B cell (primary cell): ENCODE measurements at regions not wholly inside any gene's neighbourhood (a gene's known extent, or its start where the extent isn't known, plus 50 kb on each side); places are given as distances from the start of the nearest gene placed in this dataset.

ENCODE experiments used
- ATAC-seq: fragments of 200-7000 bp; cut with Tn5 transposase; one replicate; pipeline ENCODE4 v1.10.0; 2021; ENCODE audit warnings: low read depth, mild to moderate bottlenecking, moderate number of reproducible peaks, moderate library complexity
- CTCF ChIA-PET: fragments of 350-600 bp; sonication (Branson Sonifier 250); formaldehyde crosslinking; loops from one replicate; lab custom pipeline; 2021; ENCODE audit warnings: antibody characterized with exemption, inconsistent platforms; lab: Charles Lee
- POLR2A ChIA-PET: fragments of 350-600 bp; sonication (Branson Sonifier 250); formaldehyde crosslinking; loops from one replicate; lab custom pipeline; 2021; ENCODE audit warnings: antibody characterized with exemption; lab: Charles Lee
- DNase-seq: peaks from one replicate; pipeline ENCODE4 v3.0.0; 2013
- H2AFZ ChIP-seq: 2 replicates; pipeline ENCODE4 v1.6.1; 2012; ENCODE audit warnings: mild to moderate bottlenecking, low read depth, low read length; ENCODE audit not compliant: insufficient read depth, poor library complexity, severe bottlenecking
- H3K27ac ChIP-seq, 2 donors: 1 replicate in 1 of 2; 2 replicates in 1 of 2; pipeline ENCODE4 v1.5.1; 2012 to 2013; ENCODE audit warnings: low read length in 2 of 2, mild to moderate bottlenecking in 2 of 2, moderate library complexity in 1 of 2
- H3K27me3 ChIP-seq, 4 experiments: fragments of 200-600 bp in 1 of 4; sonication (generic) in 1 of 4; replicated peaks in 1 of 4; 1 replicate in 2 of 4; 2 replicates in 2 of 4; pipeline versions ENCODE4 v1.6.1 to v1.7.0; 2013 to 2016; ENCODE audit warnings: low read length in 3 of 4, mild to moderate bottlenecking in 2 of 4, mixed read lengths in 1 of 4, moderate library complexity in 1 of 4; ENCODE audit not compliant: insufficient read depth in 4 of 4, control insufficient read depth in 3 of 4; ENCODE audit errors: control extremely low read depth in 1 of 4
- H3K36me3 ChIP-seq, 2 experiments: replicated peaks in 1 of 2; 1 replicate in 1 of 2; 2 replicates in 1 of 2; pipeline versions ENCODE4 v1.6.1 to v1.7.1; 2013; ENCODE audit warnings: low read length in 1 of 2; ENCODE audit not compliant: insufficient read depth in 2 of 2, control insufficient read depth in 1 of 2; ENCODE audit errors: control extremely low read depth in 1 of 2, extremely low read depth in 1 of 2
- H3K4me1 ChIP-seq, 2 donors: fragments of 200-600 bp in 1 of 2; sonication (generic) in 1 of 2; 1 replicate in 1 of 2; 2 replicates in 1 of 2; pipeline versions ENCODE4 v1.5.1 to v1.6.1; 2013 to 2017; ENCODE audit warnings: low read length in 2 of 2; ENCODE audit not compliant: control insufficient read depth in 2 of 2, insufficient read depth in 2 of 2
- H3K4me2 ChIP-seq: replicated peaks from 2 replicates; pipeline ENCODE3; 2012; ENCODE audit warnings: mild to moderate bottlenecking, low read depth, low read length; ENCODE audit not compliant: poor library complexity, severe bottlenecking
- H3K4me3 ChIP-seq, 5 experiments: fragments of 200-600 bp in 1 of 5; sonication (generic) in 1 of 5; 1 replicate in 3 of 5; 2 replicates in 2 of 5; pipeline versions ENCODE4 v1.5.1 to v1.7.0; 2011 to 2016; ENCODE audit warnings: low read length in 4 of 5, mild to moderate bottlenecking in 4 of 5, low read depth in 2 of 5, control low read depth in 1 of 5, moderate library complexity in 1 of 5; ENCODE audit not compliant: insufficient read depth in 1 of 5; ENCODE audit errors: control extremely low read depth in 1 of 5, extremely low read depth in 1 of 5
- H3K79me2 ChIP-seq: fragments of 200-600 bp; sonication (generic); one replicate; pipeline ENCODE4 v1.6.0; 2016; ENCODE audit warnings: low read length; ENCODE audit not compliant: control insufficient read depth, insufficient read depth
- H3K9ac ChIP-seq: fragments of 200-600 bp; sonication (generic); 2 replicates; pipeline ENCODE4 v1.6.1; 2017; ENCODE audit warnings: mild to moderate bottlenecking, low read length, moderate library complexity
- H3K9me3 ChIP-seq, 3 donors: one replicate each; pipeline versions ENCODE4 v1.6.1 to v1.7.1; 2013; ENCODE audit warnings: low read length in 2 of 3; ENCODE audit not compliant: control insufficient read depth in 2 of 3, insufficient read depth in 1 of 3; ENCODE audit errors: control extremely low read depth in 1 of 3
- H4K20me1 ChIP-seq: 2 replicates; pipeline ENCODE4 v1.6.0; 2012; ENCODE audit warnings: mild to moderate bottlenecking, low read length; ENCODE audit not compliant: insufficient read depth, control insufficient read depth, poor library complexity, severe bottlenecking
- H3K27ac Mint-ChIP-seq: one replicate; pipeline ENCODE4 v1.8.0; 2021; ENCODE audit warnings: mixed read lengths
- H3K27me3 Mint-ChIP-seq: one replicate; pipeline ENCODE4 v1.8.0; 2021; ENCODE audit warnings: mixed read lengths
- H3K4me1 Mint-ChIP-seq: one replicate; pipeline ENCODE4 v1.8.0; 2021; ENCODE audit warnings: mixed read lengths
- H3K4me3 Mint-ChIP-seq: one replicate; pipeline ENCODE4 v1.8.0; 2021; ENCODE audit warnings: mixed read lengths
- H3K9me3 Mint-ChIP-seq: one replicate; pipeline ENCODE4 v1.8.0; 2022; ENCODE audit warnings: mixed read lengths; ENCODE audit not compliant: insufficient read depth
- CTCF ChIP-seq: fragments of 200-600 bp; IDR thresholded peaks from one replicate; pipeline ENCODE4 v1.8.0; 2022; ENCODE audit warnings: antibody characterized with exemption, mild to moderate bottlenecking
- EZH2 ChIP-seq: IDR thresholded peaks from 2 replicates; pipeline ENCODE4 v1.6.1; 2012; ENCODE audit warnings: borderline replicate concordance, low read depth, mild to moderate bottlenecking, moderate library complexity, low read length; ENCODE audit not compliant: insufficient read depth, poor library complexity, severe bottlenecking
- WGBS: methylation state at CpG from one replicate; pipeline ENCODE4 v1.1.5; 2013; ENCODE audit warnings: missing lambda C conversion rate; ENCODE audit not compliant: insufficient coverage; 5-methylcytosine and 5-hydroxymethylcytosine counted together
- intact Hi-C: fragments of 100-400 bp; cut with micrococcal nuclease; formaldehyde crosslinking; loops from one replicate; pipeline ENCODE4 v1.10.0; 2022

GRCh38 chr15:94793641-94794040 is 562.3 kb downstream of the MCTP2 start:
- Mint-ChIP-seq H3K27ac (no peak overlapping the region), H3K4me1 (no peaks in the 10 kb centered on the region), H3K9me3 (peaks cover 3% of the 10 kb centered on the region), H3K4me3 (no peak overlapping the region), H3K27me3 (no peaks in the 10 kb centered on the region)
- H3K4me1 ChIP-seq, result no peaks in the 10 kb centered on the region
- no peak overlapping the region for H3K4me2 ChIP-seq
- no peaks in the 10 kb centered on the region for H3K27me3 ChIP-seq
- no peaks in the 10 kb centered on the region for H3K79me2 ChIP-seq
- H3K36me3 ChIP-seq, result no peaks in the 10 kb centered on the region
- no peaks in the 10 kb centered on the region for H3K9me3 ChIP-seq
- H3K4me3 ChIP-seq, result no peak overlapping the region
- ATAC-seq, result no peak
- no peaks in the 10 kb centered on the region for H4K20me1 ChIP-seq
- intact Hi-C loops, result no loop called here
- no peak overlapping the region for H2AFZ ChIP-seq
- ChIA-PET POLR2A (no interaction called here), CTCF (no interaction called here)
- WGBS, result 89% methylated on average over 6 of the region's 7 CpGs
- no peak for DNase-seq
- no peak for TF ChIP-seq CTCF
- no peak for TF ChIP-seq EZH2
- no peak overlapping the region for H3K27ac ChIP-seq
- H3K9ac ChIP-seq, result no peak overlapping the region

- WGBS, result no CpG with 5 or more reads among the region's 2 CpGs
- DNase-seq, result no peak
- intact Hi-C loops, result no loop called here
- no peak overlapping the region for H2AFZ ChIP-seq
- ChIA-PET CTCF (no interaction called here), POLR2A (no interaction called here)
- no peaks in the 10 kb centered on the region for H3K27me3 ChIP-seq
- no peak for TF ChIP-seq CTCF
- no peak for TF ChIP-seq EZH2
- H3K27ac ChIP-seq, result no peak overlapping the region
- H3K27me3 Mint-ChIP-seq, result no peaks in the 10 kb centered on the region
- no peaks in the 10 kb centered on the region for H4K20me1 ChIP-seq
- no peak overlapping the region for H3K4me3 Mint-ChIP-seq
- no peaks in the 10 kb centered on the region for H3K79me2 ChIP-seq
- H3K9me3 Mint-ChIP-seq, result peaks cover 5% of the 10 kb centered on the region
- peaks cover 1 to 4% (median 3%) of the 10 kb centered on the region in 3 donors for H3K9me3 ChIP-seq
- no peak overlapping the region for H3K4me2 ChIP-seq
- no peaks in the 10 kb centered on the region for H3K36me3 ChIP-seq
- no peaks in the 10 kb centered on the region for H3K4me1 ChIP-seq
- no peak overlapping the region for H3K4me3 ChIP-seq
- no peak overlapping the region for H3K27ac Mint-ChIP-seq
- no peak for ATAC-seq
- no peaks in the 10 kb centered on the region for H3K4me1 Mint-ChIP-seq
- H3K9ac ChIP-seq, result no peak overlapping the region
Measured at GRCh38 chr15:94804613-94805012, 573.3 kb downstream of the MCTP2 start.
